MM.1S (cell line): ENCODE measurements at regions not wholly inside any gene's neighbourhood (a gene's known extent, or its start where the extent isn't known, plus 50 kb on each side); places are given as distances from the start of the nearest gene placed in this dataset.

ENCODE experiments used
- DNase-seq: peaks from one replicate; pipeline ENCODE4 v3.0.0-alpha.2; 2015
- H2AFZ ChIP-seq: fragments of 300-600 bp; sonication (generic); 2 replicates; pipeline ENCODE4 v1.6.0; 2016; ENCODE audit warnings: antibody characterized with exemption, low read length
- H3F3A ChIP-seq: fragments of 300-600 bp; sonication (generic); 2 replicates; pipeline ENCODE4 v1.6.1; 2016; ENCODE audit warnings: mild to moderate bottlenecking, antibody characterized with exemption, low read length, moderate library complexity, mixed read lengths; ENCODE audit not compliant: insufficient read depth
- H3K27ac ChIP-seq: fragments of 300-600 bp; sonication (generic); 2 replicates; pipeline ENCODE4 v1.5.1; 2016; ENCODE audit warnings: mild to moderate bottlenecking, low read length
- H3K27me3 ChIP-seq: fragments of 300-600 bp; sonication (generic); replicated peaks from 2 replicates; pipeline ENCODE4 v1.6.0; 2016; ENCODE audit warnings: low read length; ENCODE audit not compliant: insufficient read depth
- H3K36me3 ChIP-seq: fragments of 300-600 bp; sonication (generic); replicated peaks from 2 replicates; pipeline ENCODE4 v1.6.1; 2016; ENCODE audit warnings: mild to moderate bottlenecking, low read length, mixed read lengths; ENCODE audit not compliant: insufficient read depth
- H3K4me1 ChIP-seq: fragments of 300-600 bp; sonication (generic); 2 replicates; pipeline ENCODE4 v1.6.1; 2016; ENCODE audit warnings: low read length, mixed read lengths
- H3K4me2 ChIP-seq: fragments of 300-600 bp; sonication (generic); 2 replicates; pipeline ENCODE4 v1.6.0; 2016; ENCODE audit warnings: low read depth, low read length
- H3K4me3 ChIP-seq: fragments of 300-600 bp; sonication (generic); 2 replicates; pipeline ENCODE4 v1.5.1; 2016; ENCODE audit warnings: low read length, mixed read lengths
- H3K79me2 ChIP-seq: fragments of 300-600 bp; sonication (generic); 2 replicates; pipeline ENCODE4 v1.6.1; 2016; ENCODE audit warnings: mixed run types, low read length, mixed read lengths
- H3K9ac ChIP-seq: fragments of 300-600 bp; sonication (generic); 2 replicates; pipeline ENCODE4 v1.6.1; 2016; ENCODE audit warnings: low read length, mixed read lengths
- H3K9me2 ChIP-seq: fragments of 300-600 bp; sonication (generic); replicated peaks from 2 replicates; pipeline ENCODE4 v1.6.1; 2016; ENCODE audit warnings: mild to moderate bottlenecking, low read length, mixed read lengths; ENCODE audit not compliant: insufficient read depth
- H3K9me3 ChIP-seq: fragments of 300-600 bp; sonication (generic); replicated peaks from 2 replicates; pipeline ENCODE4 v1.6.1; 2016; ENCODE audit warnings: mild to moderate bottlenecking, low read length, mixed read lengths; ENCODE audit not compliant: insufficient read depth
- H4K20me1 ChIP-seq: fragments of 300-600 bp; sonication (generic); 2 replicates; pipeline ENCODE4 v1.6.1; 2016; ENCODE audit warnings: mild to moderate bottlenecking, low read length, moderate library complexity, mixed read lengths; ENCODE audit not compliant: insufficient read depth
- CTCF ChIP-seq: fragments of 300-600 bp; sonication (generic); IDR thresholded peaks from 2 replicates; pipeline ENCODE4 v1.5.1; 2016; ENCODE audit warnings: antibody characterized with exemption, low read length, mixed read lengths
- EZH2 ChIP-seq: fragments of 300-600 bp; sonication (generic); optimal IDR thresholded peaks from 2 replicates; pipeline ENCODE3; 2017; ENCODE audit warnings: low read depth, mild to moderate bottlenecking, antibody characterized with exemption, low read length, mixed read lengths
- EZH2phosphoT487 ChIP-seq: fragments of 300-600 bp; sonication (generic); IDR thresholded peaks from 2 replicates; pipeline ENCODE4 v1.6.1; 2018; ENCODE audit warnings: antibody characterized with exemption, low read length

- TF ChIP-seq CTCF (no peak), EZH2 (no peak), EZH2phosphoT487 (no peak)
- Histone ChIP-seq H3K4me1 (no peaks in the 10 kb centered on the region), H3K4me2 (no peak overlapping the region), H3K27me3 (no peaks in the 10 kb centered on the region), H3K4me3 (no peak overlapping the region), H3K79me2 (no peaks in the 10 kb centered on the region), H3K27ac (no peak overlapping the region), H3K9me2 (no peaks in the 10 kb centered on the region), H3K36me3 (no peaks in the 10 kb centered on the region), H3K9ac (no peak overlapping the region), H3K9me3 (no peaks in the 10 kb centered on the region), H3F3A (no peaks in the 10 kb centered on the region), H4K20me1 (no peaks in the 10 kb centered on the region), H2AFZ (no peak overlapping the region)
- DNase-seq: no peak
Measured at GRCh38 chr15:72859017-72859756, 75.6 kb upstream of the ADPGK start.

- H3K36me3 ChIP-seq: no peaks in the 10 kb centered on the region
- DNase-seq: no peak
- no peaks in the 10 kb centered on the region for H4K20me1 ChIP-seq
- H3F3A ChIP-seq: no peaks in the 10 kb centered on the region
- H3K4me2 ChIP-seq: no peak overlapping the region
- no peaks in the 10 kb centered on the region for H3K4me1 ChIP-seq
- no peaks in the 10 kb centered on the region for H3K9me2 ChIP-seq
- no peak overlapping the region for H3K9ac ChIP-seq
- no peak overlapping the region for H2AFZ ChIP-seq
- H3K9me3 ChIP-seq: no peaks in the 10 kb centered on the region
- H3K4me3 ChIP-seq: no peak overlapping the region
- no peaks in the 10 kb centered on the region for H3K27me3 ChIP-seq
- H3K79me2 ChIP-seq: no peaks in the 10 kb centered on the region
- TF ChIP-seq EZH2: no peak
- no peak for TF ChIP-seq EZH2phosphoT487
- no peak for TF ChIP-seq CTCF
- H3K27ac ChIP-seq: no peak overlapping the region
Measured at GRCh38 chr15:72858205-72858604, 74.6 kb upstream of the ADPGK start.

- no peaks in the 10 kb centered on the region for H3K27me3 ChIP-seq
- H3K9ac ChIP-seq: no peak overlapping the region
- H3K9me3 ChIP-seq: no peaks in the 10 kb centered on the region
- TF ChIP-seq CTCF (no peak), EZH2phosphoT487 (no peak), EZH2 (no peak)
- no peaks in the 10 kb centered on the region for H4K20me1 ChIP-seq
- no peak overlapping the region for H3K4me3 ChIP-seq
- no peak overlapping the region for H3K27ac ChIP-seq
- no peak overlapping the region for H2AFZ ChIP-seq
- DNase-seq: no peak
- no peaks in the 10 kb centered on the region for H3K9me2 ChIP-seq
- H3K4me2 ChIP-seq: no peak overlapping the region
- no peaks in the 10 kb centered on the region for H3K36me3 ChIP-seq
- no peaks in the 10 kb centered on the region for H3K4me1 ChIP-seq
- H3K79me2 ChIP-seq: no peaks in the 10 kb centered on the region
- no peaks in the 10 kb centered on the region for H3F3A ChIP-seq
Measured at GRCh38 chr15:72857331-72858063, 73.9 kb upstream of the ADPGK start.
